Smooth muscle cell (in vitro differentiated cells): ENCODE measurements at regions not wholly inside any gene's neighbourhood (a gene's known extent, or its start where the extent isn't known, plus 50 kb on each side); places are given as distances from the start of the nearest gene placed in this dataset.

Experiments used
- DNase-seq: peaks from one replicate; lab custom pipeline; 2025; ENCODE audit not compliant: unreplicated experiment; lab: John Stamatoyannopoulos, UW
- H2AFZ ChIP-seq: fragments of 200-600 bp; sonication (generic); 2 replicates; pipeline ENCODE4 v1.6.0; 2016; ENCODE audit warnings: antibody characterized with exemption, low read depth, mild to moderate bottlenecking
- H3F3A ChIP-seq: fragments of 200-600 bp; sonication (generic); 2 replicates; pipeline ENCODE4 v1.6.0; 2017; ENCODE audit warnings: antibody characterized with exemption, low read depth
- H3K27ac ChIP-seq: fragments of 200-600 bp; sonication (generic); 2 replicates; pipeline ENCODE4 v1.5.1; 2016; ENCODE audit warnings: low read depth, mild to moderate bottlenecking
- H3K27me3 ChIP-seq: fragments of 200-600 bp; sonication (generic); 2 replicates; pipeline ENCODE4 v1.6.1; 2016; ENCODE audit warnings: low read depth, mild to moderate bottlenecking
- H3K36me3 ChIP-seq: fragments of 200-600 bp; sonication (generic); 2 replicates; pipeline ENCODE4 v1.5.1; 2016; ENCODE audit warnings: low read depth
- H3K4me1 ChIP-seq: fragments of 200-600 bp; sonication (generic); 2 replicates; pipeline ENCODE4 v1.5.1; 2016; ENCODE audit warnings: low read depth
- H3K4me2 ChIP-seq: fragments of 200-600 bp; sonication (generic); 2 replicates; pipeline ENCODE4 v1.6.0; 2016; ENCODE audit warnings: mild to moderate bottlenecking
- H3K4me3 ChIP-seq: fragments of 200-600 bp; sonication (generic); 2 replicates; pipeline ENCODE4 v1.5.1; 2016; ENCODE audit warnings: mild to moderate bottlenecking
- H3K79me2 ChIP-seq: fragments of 200-600 bp; sonication (generic); 2 replicates; pipeline ENCODE4 v1.6.0; 2016; ENCODE audit warnings: low read depth, mild to moderate bottlenecking
- H3K9ac ChIP-seq: fragments of 200-600 bp; sonication (generic); 2 replicates; pipeline ENCODE4 v1.6.0; 2016; ENCODE audit warnings: low read depth
- H3K9me3 ChIP-seq: fragments of 200-600 bp; sonication (generic); replicated peaks from 2 replicates; pipeline ENCODE4 v1.5.1; 2016; ENCODE audit warnings: low read depth
- H4K20me1 ChIP-seq: fragments of 200-600 bp; sonication (generic); 2 replicates; pipeline ENCODE4 v1.6.0; 2016; ENCODE audit warnings: low read depth
- WGBS: methylation state at CpG from one replicate; pipeline ENCODE4 v1.1.7; 2016; ENCODE audit warnings: low lambda C conversion rate; 5-methylcytosine and 5-hydroxymethylcytosine counted together
- TF ChIP-seq, protein P1 (sequence below): fragments of 200-600 bp; sonication (generic); IDR thresholded peaks from 2 replicates; pipeline ENCODE4 v1.5.1; 2017; ENCODE audit warnings: borderline replicate concordance, mild to moderate bottlenecking, antibody characterized with exemption; ENCODE audit not compliant: insufficient read depth, poor library complexity, severe bottlenecking

DNA sequence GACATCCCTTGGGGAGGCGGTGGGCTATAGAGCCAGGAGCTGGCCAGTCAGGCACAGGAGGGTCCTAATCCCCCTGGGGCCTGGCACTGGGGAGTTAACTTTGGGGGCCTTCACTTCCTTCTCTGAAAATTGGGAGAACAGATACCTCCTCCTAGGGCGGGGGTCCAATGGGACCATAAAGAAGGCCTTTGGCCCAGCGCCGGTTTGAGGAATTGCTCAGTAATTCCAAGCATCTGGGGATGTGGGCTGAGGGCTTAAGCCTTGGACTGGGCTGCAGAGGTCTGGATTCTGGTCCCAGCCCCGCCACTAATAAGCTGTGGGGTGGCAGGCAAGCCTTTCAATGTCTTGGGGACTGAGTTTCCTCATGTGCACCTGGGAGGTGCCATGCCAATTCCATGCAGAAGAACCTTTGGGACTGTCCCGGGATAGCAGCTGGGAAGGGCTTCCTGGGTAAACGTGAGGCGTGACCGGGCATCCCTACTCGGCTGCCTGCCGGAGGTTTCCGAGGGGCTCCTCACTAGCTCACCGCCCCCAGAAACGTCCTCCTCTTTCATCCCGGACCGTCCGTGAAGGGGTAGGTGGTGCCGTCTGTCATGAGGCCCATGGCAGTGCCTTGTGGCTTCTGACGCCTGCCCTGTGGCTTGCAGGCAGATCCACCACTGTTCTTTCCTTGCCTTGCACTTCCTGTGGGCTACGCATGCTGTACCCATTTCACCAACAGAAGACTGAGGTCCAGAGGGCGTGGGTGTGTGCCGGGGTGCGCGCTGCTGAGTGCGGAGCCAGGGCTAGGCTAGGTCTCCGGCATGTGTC, 67.4 kb upstream of the HPCAL1 start:
- Histone ChIP-seq H3K27me3 (no peaks in the 10 kb centered on the region), H3K9me3 (no peaks in the 10 kb centered on the region), H2AFZ (no peak overlapping the region), H4K20me1 (no peaks in the 10 kb centered on the region), H3K4me3 (no peak overlapping the region), H3K79me2 (no peaks in the 10 kb centered on the region), H3K9ac (no peak overlapping the region), H3F3A (no peaks in the 10 kb centered on the region), H3K36me3 (no peaks in the 10 kb centered on the region), H3K27ac (peak overlapping the region; percentile 53), H3K4me2 (peak overlapping the region; percentile 74), H3K4me1 (no peaks in the 10 kb centered on the region)
- DNase-seq, result no peak
- TF ChIP-seq, protein P1, sequence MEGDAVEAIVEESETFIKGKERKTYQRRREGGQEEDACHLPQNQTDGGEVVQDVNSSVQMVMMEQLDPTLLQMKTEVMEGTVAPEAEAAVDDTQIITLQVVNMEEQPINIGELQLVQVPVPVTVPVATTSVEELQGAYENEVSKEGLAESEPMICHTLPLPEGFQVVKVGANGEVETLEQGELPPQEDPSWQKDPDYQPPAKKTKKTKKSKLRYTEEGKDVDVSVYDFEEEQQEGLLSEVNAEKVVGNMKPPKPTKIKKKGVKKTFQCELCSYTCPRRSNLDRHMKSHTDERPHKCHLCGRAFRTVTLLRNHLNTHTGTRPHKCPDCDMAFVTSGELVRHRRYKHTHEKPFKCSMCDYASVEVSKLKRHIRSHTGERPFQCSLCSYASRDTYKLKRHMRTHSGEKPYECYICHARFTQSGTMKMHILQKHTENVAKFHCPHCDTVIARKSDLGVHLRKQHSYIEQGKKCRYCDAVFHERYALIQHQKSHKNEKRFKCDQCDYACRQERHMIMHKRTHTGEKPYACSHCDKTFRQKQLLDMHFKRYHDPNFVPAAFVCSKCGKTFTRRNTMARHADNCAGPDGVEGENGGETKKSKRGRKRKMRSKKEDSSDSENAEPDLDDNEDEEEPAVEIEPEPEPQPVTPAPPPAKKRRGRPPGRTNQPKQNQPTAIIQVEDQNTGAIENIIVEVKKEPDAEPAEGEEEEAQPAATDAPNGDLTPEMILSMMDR, result no peak
- WGBS, result 58% methylated on average over 26 of the region's 26 CpGs

DNA sequence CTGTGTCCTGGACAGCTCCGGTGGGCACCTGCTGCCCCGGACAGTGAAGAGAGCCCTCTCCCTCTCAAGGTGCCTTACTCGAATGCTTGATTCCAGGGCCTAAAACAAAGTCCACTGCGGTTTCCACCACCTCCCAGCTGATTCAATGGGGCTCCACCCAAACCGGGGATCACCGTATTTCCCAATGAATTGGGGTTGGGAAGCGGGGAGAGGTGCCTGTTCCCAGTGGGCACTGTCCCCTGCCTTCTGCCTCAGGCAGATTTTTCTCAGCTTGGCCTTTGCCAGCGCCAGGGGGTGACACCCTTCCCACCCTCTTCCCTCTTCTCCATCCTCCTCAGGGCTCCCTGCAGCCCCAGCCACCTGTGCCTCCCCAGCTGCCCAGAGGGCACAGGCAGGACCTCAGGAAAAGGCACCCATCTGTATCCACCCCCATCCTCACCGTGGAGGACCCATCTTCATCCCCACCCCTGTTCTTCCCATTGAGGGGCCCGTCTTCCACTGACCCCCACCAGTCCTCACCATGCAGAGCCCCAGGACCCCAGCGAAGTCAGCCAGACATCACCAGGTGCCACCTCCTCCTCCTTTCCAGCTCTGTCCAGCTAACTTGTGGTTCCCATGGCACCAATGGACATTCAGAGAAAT, 66.7 kb upstream of the HPCAL1 start:
- Histone ChIP-seq H2AFZ (no peak overlapping the region), H3K4me3 (no peak overlapping the region), H3K4me2 (no peak overlapping the region), H3K9me3 (no peaks in the 10 kb centered on the region), H4K20me1 (no peaks in the 10 kb centered on the region), H3F3A (no peaks in the 10 kb centered on the region), H3K36me3 (no peaks in the 10 kb centered on the region), H3K27me3 (no peaks in the 10 kb centered on the region), H3K79me2 (no peaks in the 10 kb centered on the region), H3K27ac (no peak overlapping the region), H3K9ac (no peak overlapping the region), H3K4me1 (no peaks in the 10 kb centered on the region)
- no peak for DNase-seq
- 87% methylated on average over 11 of the region's 11 CpGs for WGBS
- TF ChIP-seq, protein P1, result no peak

DNA sequence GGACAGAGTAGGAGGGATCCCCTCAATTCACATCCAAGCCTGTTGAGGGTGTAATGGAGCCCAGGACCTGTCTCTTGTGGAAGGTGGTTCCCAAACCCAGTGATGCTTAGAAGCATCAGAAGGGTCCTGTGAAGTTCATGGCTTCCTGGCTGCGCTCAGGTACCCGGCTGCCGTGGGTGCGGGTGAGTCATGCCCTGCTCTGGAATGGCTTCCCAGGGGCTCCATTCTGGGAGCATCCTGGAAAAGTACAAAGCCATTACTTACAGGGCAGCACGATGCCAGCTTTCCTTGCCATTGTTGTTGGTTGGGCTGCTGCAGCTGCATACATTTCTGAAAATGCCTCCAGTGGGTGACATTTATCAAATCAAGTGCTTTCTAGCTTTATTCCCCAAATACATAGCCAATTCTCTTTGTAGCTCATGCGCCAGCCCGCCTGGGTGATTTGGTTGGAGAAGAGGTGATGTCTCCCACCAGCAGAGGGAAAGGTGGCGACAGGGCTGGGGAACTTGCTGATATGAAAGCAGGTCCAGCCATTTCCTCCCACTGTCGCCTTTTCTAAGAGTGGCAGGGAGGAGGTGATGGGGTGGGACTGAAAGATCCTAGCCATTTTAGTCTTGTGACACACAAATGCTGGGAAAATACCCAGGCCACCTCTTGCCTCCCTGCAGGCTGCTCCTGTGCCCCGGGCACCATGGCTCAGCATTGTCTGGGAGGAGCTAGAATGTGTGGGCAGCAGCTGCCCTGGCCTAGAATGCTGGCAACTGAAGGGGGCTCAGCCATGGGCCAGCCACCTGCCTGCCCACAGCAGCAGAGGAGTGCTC, 65.9 kb upstream of the HPCAL1 start:
- no peak overlapping the region for H3K9ac ChIP-seq
- 91% methylated on average over 10 of the region's 10 CpGs for WGBS
- H4K20me1 ChIP-seq, result no peaks in the 10 kb centered on the region
- no peaks in the 10 kb centered on the region for H3K79me2 ChIP-seq
- no peaks in the 10 kb centered on the region for H3K4me1 ChIP-seq
- no peaks in the 10 kb centered on the region for H3K27me3 ChIP-seq
- H3K27ac ChIP-seq, result no peak overlapping the region
- no peak overlapping the region for H3K4me2 ChIP-seq
- no peak for DNase-seq
- H3K4me3 ChIP-seq, result no peak overlapping the region
- TF ChIP-seq, protein P1, result no peak
- no peaks in the 10 kb centered on the region for H3K36me3 ChIP-seq
- no peaks in the 10 kb centered on the region for H3K9me3 ChIP-seq
- no peaks in the 10 kb centered on the region for H3F3A ChIP-seq
- no peak overlapping the region for H2AFZ ChIP-seq
